ENCODE measurements at regions not wholly inside any gene's neighbourhood (a gene's known extent, or its start where the extent isn't known, plus 50 kb on each side); places are given as distances from the start of the nearest gene placed in this dataset.
A peak's percentile ranks its signal among the peaks of the same experiment; 100 is the strongest.

GRCh38 chr12:3352230-3352629 lies 138.8 kb upstream of the PRMT8 start:
- no peak for TF ChIP-seq CTCF (IDR thresholded peaks at IDR 0.05)
- no peak for TF ChIP-seq POLR2AphosphoS5 (IDR thresholded peaks at IDR 0.05)
- no peak for TF ChIP-seq POLR2A (IDR thresholded peaks at IDR 0.05)
- no peak for TF ChIP-seq EP300 (IDR thresholded peaks at IDR 0.05)
- Histone ChIP-seq H3K27ac (no peak overlapping the region), H3K36me3 (no peaks in the 10 kb centered on the region), H3K27me3 (peaks cover 0 to 45% (median 0%) of the 10 kb centered on the region in 3 donors), H3K9me3 (no peaks in the 10 kb centered on the region), H3K4me1 (no peaks in the 10 kb centered on the region), H3K4me3 (no peak overlapping the region)
- DNase-seq: no peak
- WGBS, 5 donors: 69 to 84% (median 77%) methylated on average over 6 of the region's 6 CpGs
- intact Hi-C loops (cut with DNase I; ENCODE audit: low total_unique reads): no loop called here

GRCh38 chr12:3353621-3354020 lies 137.4 kb upstream of the PRMT8 start:
- peak in 1 of 2 donors; percentile 14 for DNase-seq
- WGBS, 5 donors: 85 to 91% (median 89%) methylated on average over 9 of the region's 9 CpGs
- Histone ChIP-seq H3K4me3 (no peak overlapping the region), H3K4me1 (no peaks in the 10 kb centered on the region), H3K27ac (no peak overlapping the region), H3K9me3 (no peaks in the 10 kb centered on the region), H3K36me3 (no peaks in the 10 kb centered on the region), H3K27me3 (peaks cover 0 to 40% (median 0%) of the 10 kb centered on the region in 3 donors)
- intact Hi-C loops (cut with DNase I; ENCODE audit: low total_unique reads): no loop called here
- no peak for TF ChIP-seq POLR2A (IDR thresholded peaks at IDR 0.05)
- TF ChIP-seq POLR2AphosphoS5 (IDR thresholded peaks at IDR 0.05): no peak
- TF ChIP-seq EP300 (IDR thresholded peaks at IDR 0.05): no peak
- TF ChIP-seq CTCF (IDR thresholded peaks at IDR 0.05): no peak

DNA sequence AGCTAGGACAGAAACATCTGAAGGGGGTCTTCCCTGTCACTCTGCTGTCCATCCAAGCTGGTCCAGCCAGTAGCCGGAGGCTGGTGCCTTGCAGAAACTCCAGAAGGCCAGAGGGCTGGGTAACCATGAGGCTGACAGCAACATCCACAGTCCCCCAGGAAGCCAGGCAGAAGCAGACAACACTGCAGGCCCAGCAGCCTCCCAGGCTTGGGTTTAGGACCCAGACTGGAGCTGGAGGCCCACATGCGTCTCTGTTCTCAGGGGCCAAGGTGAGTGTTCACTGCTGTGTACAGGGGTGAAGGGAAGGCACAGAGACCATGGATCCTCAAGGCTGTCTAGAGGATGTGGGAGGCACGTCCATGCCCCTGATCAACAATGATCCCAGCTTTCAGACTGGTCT lies 136.4 kb upstream of the PRMT8 start:
- no peak overlapping the region for H3K27ac ChIP-seq
- DNase-seq: peak in 1 of 2 donors; percentile 13
- no peak for TF ChIP-seq POLR2AphosphoS5 (IDR thresholded peaks at IDR 0.05)
- no peak for TF ChIP-seq POLR2A (IDR thresholded peaks at IDR 0.05)
- TF ChIP-seq EP300 (IDR thresholded peaks at IDR 0.05): no peak
- TF ChIP-seq CTCF (IDR thresholded peaks at IDR 0.05): no peak
- H3K9me3 ChIP-seq: no peaks in the 10 kb centered on the region
- WGBS, 5 donors: 83 to 92% (median 88%) methylated on average over 3 of the region's 3 CpGs
- intact Hi-C loops (cut with DNase I; ENCODE audit: low total_unique reads): no loop called here
- H3K36me3 ChIP-seq: no peaks in the 10 kb centered on the region
- no peaks in the 10 kb centered on the region for H3K4me1 ChIP-seq
- H3K4me3 ChIP-seq: no peak overlapping the region
- H3K27me3 ChIP-seq: peaks cover 0 to 40% (median 0%) of the 10 kb centered on the region in 3 donors

DNA sequence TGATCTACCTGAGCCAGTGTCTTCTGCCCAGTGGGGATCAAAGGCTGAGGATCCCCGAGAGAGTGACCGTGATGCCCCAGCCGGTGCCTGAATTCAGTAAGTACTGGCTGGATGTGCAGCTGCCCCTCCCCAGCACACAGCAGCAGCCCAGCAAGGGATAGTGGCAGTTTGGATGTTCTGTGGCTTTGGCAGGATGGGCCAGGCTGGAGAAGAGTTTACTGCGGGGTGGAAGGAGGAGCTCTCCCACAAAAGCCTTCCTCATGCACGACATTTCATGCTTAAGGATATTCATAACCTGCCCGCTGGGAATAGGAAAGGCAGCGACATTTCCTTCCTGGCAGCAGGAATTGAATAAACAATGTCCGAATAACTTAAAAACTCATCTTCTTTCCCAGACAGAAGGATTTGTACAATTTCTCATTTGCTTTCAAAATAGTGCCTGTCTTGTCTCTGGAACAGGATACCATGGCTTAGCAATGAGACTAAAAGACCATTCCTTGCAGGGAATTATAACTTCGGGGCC lies 135.6 kb upstream of the PRMT8 start:
- Histone ChIP-seq H3K9me3 (no peaks in the 10 kb centered on the region), H3K4me3 (no peak overlapping the region), H3K36me3 (no peaks in the 10 kb centered on the region), H3K27me3 (peaks cover 0 to 32% (median 0%) of the 10 kb centered on the region in 3 donors), H3K27ac (no peak overlapping the region), H3K4me1 (no peaks in the 10 kb centered on the region)
- intact Hi-C loops (cut with DNase I; ENCODE audit: low total_unique reads): no loop called here
- no peak for DNase-seq
- TF ChIP-seq EP300 (IDR thresholded peaks at IDR 0.05) (no peak), CTCF (IDR thresholded peaks at IDR 0.05) (no peak), POLR2A (IDR thresholded peaks at IDR 0.05) (no peak), POLR2AphosphoS5 (IDR thresholded peaks at IDR 0.05) (no peak)
- 65 to 78% (median 66%) methylated on average over 9 of the region's 9 CpGs for WGBS, 5 donors
